Fibroblast of skin of back (primary cell): ENCODE measurements at regions not wholly inside any gene's neighbourhood (a gene's known extent, or its start where the extent isn't known, plus 50 kb on each side); places are given as distances from the start of the nearest gene placed in this dataset.

Experiments used
- DNase-seq: peaks from one replicate; pipeline ENCODE4 v3.0.0-alpha.2; 2013

DNA sequence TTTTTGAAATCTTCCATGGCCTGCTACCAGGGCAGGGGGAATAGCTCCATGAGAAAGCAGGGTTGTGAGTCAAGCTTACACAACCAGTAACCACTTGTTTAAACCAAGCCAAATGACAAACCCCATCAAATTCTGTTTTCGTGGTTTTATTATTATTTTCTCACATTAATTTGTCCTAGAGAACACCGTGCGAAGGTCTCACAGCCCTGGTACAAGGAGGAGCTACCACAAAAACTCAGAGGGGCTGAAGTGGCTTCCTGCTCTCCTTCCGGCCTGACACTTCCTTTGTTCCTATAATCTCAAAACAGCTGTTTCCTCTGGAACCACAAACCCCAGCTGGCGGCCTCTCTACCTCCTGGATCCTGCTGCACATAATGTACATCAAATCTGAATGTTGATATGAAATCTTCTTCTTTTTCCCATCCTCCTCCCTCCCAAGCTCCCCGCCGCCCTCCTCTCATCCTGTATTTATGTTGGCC, 375.9 kb downstream of the MCTP2 start:
- DNase-seq: no peak

DNA sequence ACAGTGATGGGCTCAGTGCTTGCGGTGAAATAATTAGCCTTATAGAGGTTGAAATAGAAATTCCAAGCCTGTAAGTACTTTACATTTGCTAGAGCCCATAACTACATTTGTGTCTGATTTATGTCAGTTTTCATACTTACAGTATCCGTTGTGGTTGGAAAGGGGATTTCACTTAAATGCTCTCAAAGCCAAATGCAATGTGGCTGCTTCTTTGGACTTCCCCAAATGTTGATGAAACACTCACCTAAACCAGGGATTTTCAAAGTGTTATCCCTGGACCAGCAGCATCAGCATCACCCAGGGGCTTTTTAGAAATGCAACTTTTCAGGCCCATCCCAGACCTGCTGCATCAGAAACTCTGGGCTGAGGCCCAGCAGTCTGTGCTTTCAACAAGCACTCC, 378.7 kb downstream of the MCTP2 start:
- no peak for DNase-seq

- no peak for DNase-seq
These were observed 379.1 kb downstream of the MCTP2 start for GRCh38 chr15:94610485-94610884.

- DNase-seq: no peak
These were observed 380.3 kb downstream of the MCTP2 start for GRCh38 chr15:94611656-94612055.

DNA sequence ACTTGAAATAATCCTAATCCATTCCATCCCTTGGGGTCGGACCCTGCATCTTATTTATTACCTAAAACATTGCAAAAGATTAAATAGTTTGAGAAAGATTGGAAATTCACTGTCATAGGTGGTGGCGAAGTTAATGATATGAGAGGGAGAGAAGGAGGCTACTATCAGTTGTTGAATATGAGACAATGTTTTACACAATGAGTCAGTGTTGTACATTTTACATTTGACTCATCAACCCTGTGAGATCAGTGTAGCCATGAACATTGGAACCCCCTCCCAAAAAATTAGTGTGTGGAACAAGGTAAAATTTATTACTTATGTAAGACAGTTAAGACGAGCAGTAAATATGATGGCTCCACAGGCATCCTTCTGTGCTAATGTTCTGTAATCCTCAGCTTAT, 384.3 kb downstream of the MCTP2 start:
- no peak for DNase-seq

- DNase-seq: no peak
These were observed 389.3 kb downstream of the MCTP2 start for GRCh38 chr15:94620632-94621031.

- DNase-seq: no peak
These were observed 390.4 kb downstream of the MCTP2 start for GRCh38 chr15:94621736-94622135.

DNA sequence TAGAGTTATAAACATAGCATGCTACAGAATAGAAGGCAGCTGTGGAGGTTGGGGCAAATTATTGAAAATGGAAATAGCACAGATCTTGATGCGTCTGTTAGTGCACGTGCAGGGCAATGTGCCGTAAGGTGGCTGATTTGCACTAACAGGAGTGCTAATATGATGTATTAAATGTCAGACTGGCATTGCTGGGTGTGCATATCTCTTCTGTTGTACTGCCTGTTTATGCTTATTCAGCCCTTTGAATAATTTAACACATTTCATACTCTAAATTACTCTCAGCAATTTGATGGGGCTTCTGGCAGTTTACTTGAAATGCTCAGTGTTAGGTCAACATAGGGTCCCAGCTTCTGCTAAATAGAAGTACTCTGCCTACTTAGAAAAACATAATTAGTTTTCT, 395.6 kb downstream of the MCTP2 start:
- DNase-seq: no peak

GRCh38 chr15:94631608-94632007, 400.2 kb downstream of the MCTP2 start:
- no peak for DNase-seq

- DNase-seq: no peak
These were observed 406.8 kb downstream of the MCTP2 start for GRCh38 chr15:94638183-94638582.

GRCh38 chr15:94639701-94640100, 408.3 kb downstream of the MCTP2 start:
- no peak for DNase-seq

DNA sequence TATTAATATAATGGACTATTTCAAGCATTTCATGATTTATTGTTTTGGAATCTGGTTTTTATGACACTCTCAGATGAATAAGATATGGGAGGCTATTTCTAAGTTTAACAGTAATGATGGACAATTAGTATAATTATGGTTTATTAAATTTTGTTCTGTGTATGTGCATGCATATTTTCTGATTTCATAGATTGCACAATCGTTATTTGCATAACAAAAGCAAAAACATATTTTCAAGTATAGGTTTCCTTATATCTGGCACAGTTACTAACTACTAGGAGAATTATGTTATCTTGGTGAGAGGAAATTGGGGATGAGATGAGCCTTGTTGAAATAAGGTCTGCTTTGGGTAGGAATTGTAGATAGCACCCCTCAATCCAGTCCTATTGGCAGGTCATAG, 413.1 kb downstream of the MCTP2 start:
- no peak for DNase-seq

DNA sequence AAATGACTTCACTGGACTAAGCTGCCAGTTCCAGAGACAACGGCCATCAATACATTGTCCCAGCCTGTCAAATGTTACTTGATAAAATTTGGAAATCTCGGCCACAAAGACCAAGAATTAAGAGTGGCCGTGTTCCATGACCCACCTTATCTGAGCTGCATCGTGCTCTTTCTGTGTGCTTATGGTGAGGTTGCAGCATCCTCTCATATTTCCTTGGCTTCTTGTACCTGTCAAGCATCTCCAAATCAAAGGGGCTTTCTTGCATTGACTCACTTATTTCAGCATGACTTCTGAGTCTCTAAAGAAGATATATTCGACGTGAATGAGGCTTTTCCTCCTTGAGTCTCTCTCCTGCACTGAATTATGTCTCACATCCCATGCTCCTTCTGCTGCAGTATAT, 421.7 kb downstream of the MCTP2 start:
- no peak for DNase-seq

GRCh38 chr15:94655249-94655880, 424.0 kb downstream of the MCTP2 start:
- DNase-seq: no peak

- no peak for DNase-seq
These were observed 434.5 kb downstream of the MCTP2 start for GRCh38 chr15:94665676-94666441.

- DNase-seq: no peak
These were observed 435.2 kb downstream of the MCTP2 start for GRCh38 chr15:94666553-94666952.

- no peak for DNase-seq
These were observed 435.7 kb downstream of the MCTP2 start for GRCh38 chr15:94667109-94667508.

GRCh38 chr15:94670438-94671034, 439.2 kb downstream of the MCTP2 start:
- DNase-seq: peak; percentile 32

GRCh38 chr15:94671858-94672532, 440.6 kb downstream of the MCTP2 start:
- peak; percentile 1 for DNase-seq

GRCh38 chr15:94673801-94674200, 442.4 kb downstream of the MCTP2 start:
- no peak for DNase-seq

- no peak for DNase-seq
These were observed 442.9 kb downstream of the MCTP2 start for GRCh38 chr15:94674296-94674695.

DNA sequence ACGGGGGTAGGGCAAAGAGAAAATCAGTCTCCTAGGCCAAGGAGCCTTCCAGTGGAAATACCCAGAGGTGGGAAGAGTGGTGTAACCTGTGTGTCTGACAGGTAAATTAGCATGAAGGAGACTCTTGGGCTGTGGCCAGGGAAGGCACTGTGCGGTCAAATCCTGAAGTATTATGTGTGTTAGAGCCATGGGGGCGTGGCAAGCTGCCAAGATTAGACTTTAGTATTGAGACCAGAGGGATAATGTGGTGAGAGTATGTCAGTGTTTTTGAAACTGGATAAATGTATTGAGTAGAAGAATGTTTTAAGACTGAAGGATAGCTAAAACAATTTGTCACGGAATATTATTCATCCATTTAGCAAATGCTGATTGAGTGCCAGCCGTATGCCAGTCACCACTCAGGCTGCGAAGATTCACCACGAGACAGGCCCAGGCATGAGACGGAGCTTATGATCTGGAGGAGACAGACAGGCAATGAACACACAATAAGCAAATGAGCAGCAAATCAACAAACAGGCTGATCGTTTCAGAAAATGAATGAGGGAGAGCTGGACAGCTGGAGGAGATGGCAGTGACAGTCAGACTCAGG, 445.9 kb downstream of the MCTP2 start:
- no peak for DNase-seq

DNA sequence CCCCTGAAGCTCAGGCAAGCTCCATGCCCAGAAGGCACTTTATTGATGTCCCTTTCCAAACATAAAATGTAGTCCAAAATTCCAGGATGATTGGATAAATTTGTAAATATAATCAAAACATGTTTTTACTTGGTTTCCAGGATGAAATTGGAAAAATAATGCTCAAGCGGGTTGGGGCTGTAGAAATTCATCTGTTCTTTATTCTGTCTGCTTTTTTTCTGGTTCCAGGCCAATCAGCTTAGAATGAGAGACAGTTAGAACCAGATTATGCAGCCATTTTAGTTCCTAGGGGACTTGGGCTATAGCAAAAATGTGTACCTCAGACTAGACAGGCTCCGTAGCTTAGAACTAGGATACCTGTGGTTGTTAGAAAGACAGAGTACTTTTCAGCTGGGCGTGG, 450.8 kb downstream of the MCTP2 start:
- no peak for DNase-seq
